Esophagus squamous epithelium (tissue), 5 donors: ENCODE measurements at regions not wholly inside any gene's neighbourhood (a gene's known extent, or its start where the extent isn't known, plus 50 kb on each side); places are given as distances from the start of the nearest gene placed in this dataset.

Source experiments
- DNase-seq: peaks from one replicate; lab custom pipeline; 2025; lab: John Stamatoyannopoulos, UW
- H3K27ac ChIP-seq, 4 donors: fragments of 200-600 bp; sonication (generic); one replicate each; pipeline ENCODE4 v1.5.1; 2016 to 2019; ENCODE audit warnings: mild to moderate bottlenecking in 1 of 4
- H3K27me3 ChIP-seq, 4 donors: fragments of 200-600 bp; sonication (generic); 1 replicate in 3 of 4; 2 replicates in 1 of 4; pipeline versions ENCODE4 v1.5.1 to v1.6.0; 2017 to 2021; ENCODE audit warnings: antibody characterized with exemption in 1 of 4
- H3K36me3 ChIP-seq, 3 donors: fragments of 200-600 bp; sonication (generic); one replicate each; pipeline ENCODE4 v1.5.1; 2016 to 2019
- H3K4me1 ChIP-seq, 3 donors: fragments of 200-600 bp; sonication (generic); one replicate each; pipeline ENCODE4 v1.5.1; 2017 to 2019
- H3K4me3 ChIP-seq, 4 donors: fragments of 200-600 bp; sonication (generic); 1 replicate in 3 of 4; 2 replicates in 1 of 4; pipeline ENCODE4 v1.5.1; 2016 to 2019; ENCODE audit warnings: mild to moderate bottlenecking in 2 of 4, moderate library complexity in 1 of 4
- H3K9me3 ChIP-seq, 3 donors: fragments of 200-600 bp; sonication (generic); one replicate each; pipeline ENCODE4 v1.5.1; 2016 to 2019
- CTCF ChIP-seq, 6 experiments: fragments of 450-650 bp in 4 of 6; fragments of 200-600 bp in 2 of 6; sonication (generic) in 2 of 6; IDR thresholded peaks; one replicate each; pipeline ENCODE4 v1.5.1; 2016 to 2019; ENCODE audit warnings: antibody characterized with exemption in 6 of 6, mild to moderate bottlenecking in 4 of 6, moderate library complexity in 4 of 6
- POLR2A ChIP-seq, 4 donors: fragments of 450-650 bp; IDR thresholded peaks; one replicate each; pipeline ENCODE4 v1.6.1; 2017; ENCODE audit warnings: antibody characterized with exemption in 4 of 4, mild to moderate bottlenecking in 4 of 4, moderate library complexity in 3 of 4
- WGBS, 2 donors: methylation state at CpG; one replicate each; pipeline ENCODE4 v1.1.5; 2018; 5-methylcytosine and 5-hydroxymethylcytosine counted together
- intact Hi-C: fragments of 100-400 bp; cut with DNase I; formaldehyde crosslinking; loops from one replicate; pipeline ENCODE4 v1.15.0; 2022
- donor health status: DM: yes; HTN: yes; CAD: no.

- H3K9me3 ChIP-seq = peaks cover 0 to under 1% (median 0%) of the 10 kb centered on the region in 3 donors
- H3K36me3 ChIP-seq = no peaks in the 10 kb centered on the region
- H3K4me1 ChIP-seq = no peaks in the 10 kb centered on the region
- no peak for TF ChIP-seq CTCF (IDR thresholded peaks at IDR 0.05)
- no peak for TF ChIP-seq POLR2A (IDR thresholded peaks at IDR 0.05)
- DNase-seq = no peak
- no peak overlapping the region for H3K4me3 ChIP-seq
- H3K27me3 ChIP-seq = no peaks in the 10 kb centered on the region
- no peak overlapping the region for H3K27ac ChIP-seq
- intact Hi-C loops = no loop called here
These were observed 694.5 kb upstream of the RAB6C start for GRCh38 chr2:129285012-129285411.

GRCh38 chr2:129293326-129293725, 686.1 kb upstream of the RAB6C start:
- intact Hi-C loops = no loop called here
- Histone ChIP-seq H3K27ac (no peak overlapping the region), H3K4me1 (peaks cover 0 to 10% (median 0%) of the 10 kb centered on the region in 3 donors), H3K4me3 (no peak overlapping the region), H3K27me3 (no peaks in the 10 kb centered on the region), H3K9me3 (no peaks in the 10 kb centered on the region), H3K36me3 (no peaks in the 10 kb centered on the region)
- 0% methylated on average over 1 of the region's 1 CpG for WGBS, 2 donors
- DNase-seq = no peak
- no peak for TF ChIP-seq POLR2A (IDR thresholded peaks at IDR 0.05)
- no peak for TF ChIP-seq CTCF (IDR thresholded peaks at IDR 0.05)

DNA sequence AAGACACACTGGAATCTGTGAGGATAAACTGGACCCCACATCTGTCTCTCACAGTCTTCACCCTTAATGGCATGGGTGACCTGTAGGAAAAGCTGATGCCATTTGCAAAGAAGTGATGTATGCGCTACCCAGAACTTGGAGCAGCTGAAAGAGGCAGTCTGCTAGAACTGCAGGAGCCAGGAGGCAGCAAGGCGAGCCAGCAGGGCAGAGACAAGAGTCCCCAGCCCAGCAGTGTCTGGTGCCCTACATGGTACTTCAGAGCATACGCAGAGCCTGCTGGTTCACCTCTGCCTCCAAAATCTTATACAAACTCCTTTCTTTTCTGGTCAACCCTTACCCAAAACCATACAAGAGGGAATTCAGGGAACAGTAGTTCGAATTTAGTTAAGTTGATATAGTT, 683.1 kb upstream of the RAB6C start:
- DNase-seq = no peak
- intact Hi-C loops = no loop called here
- H3K27me3 ChIP-seq = no peaks in the 10 kb centered on the region
- H3K4me3 ChIP-seq = no peak overlapping the region
- H3K4me1 ChIP-seq = peaks cover 0 to 18% (median 0%) of the 10 kb centered on the region in 3 donors
- H3K36me3 ChIP-seq = no peaks in the 10 kb centered on the region
- 56 to 71% methylated on average over 1 to 4 of the region's 4 CpGs for WGBS, 2 donors
- TF ChIP-seq CTCF (IDR thresholded peaks at IDR 0.05) = no peak
- no peak for TF ChIP-seq POLR2A (IDR thresholded peaks at IDR 0.05)
- no peaks in the 10 kb centered on the region for H3K9me3 ChIP-seq
- H3K27ac ChIP-seq = no peak overlapping the region

DNA sequence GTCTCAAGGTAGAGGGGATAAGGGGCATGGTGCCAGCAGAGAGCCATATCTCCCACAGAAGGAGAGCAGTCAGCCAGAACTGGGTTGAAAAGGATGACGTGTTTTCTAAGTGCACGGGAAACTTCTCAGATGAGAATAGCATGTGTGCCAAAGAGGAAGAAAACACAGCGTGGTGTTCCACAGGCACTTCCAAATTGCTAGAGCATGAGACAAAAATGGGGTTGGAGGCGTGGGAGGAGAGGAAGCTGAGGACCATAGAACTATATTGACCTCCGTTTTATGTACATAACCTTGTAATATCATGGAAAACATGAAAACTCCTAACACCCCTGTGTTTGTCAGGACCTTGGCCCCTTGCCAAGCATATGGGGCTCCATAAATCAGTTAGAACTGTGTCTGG, 682.7 kb upstream of the RAB6C start:
- Histone ChIP-seq H3K27me3 (no peaks in the 10 kb centered on the region), H3K36me3 (no peaks in the 10 kb centered on the region), H3K4me1 (peaks cover 0 to 20% (median 0%) of the 10 kb centered on the region in 3 donors), H3K9me3 (no peaks in the 10 kb centered on the region), H3K27ac (no peak overlapping the region), H3K4me3 (no peak overlapping the region)
- TF ChIP-seq POLR2A (IDR thresholded peaks at IDR 0.05) = no peak
- TF ChIP-seq CTCF (IDR thresholded peaks at IDR 0.05) = no peak
- intact Hi-C loops = no loop called here
- no peak for DNase-seq
- 17 to 19% methylated on average over 5 of the region's 5 CpGs for WGBS, 2 donors

DNA sequence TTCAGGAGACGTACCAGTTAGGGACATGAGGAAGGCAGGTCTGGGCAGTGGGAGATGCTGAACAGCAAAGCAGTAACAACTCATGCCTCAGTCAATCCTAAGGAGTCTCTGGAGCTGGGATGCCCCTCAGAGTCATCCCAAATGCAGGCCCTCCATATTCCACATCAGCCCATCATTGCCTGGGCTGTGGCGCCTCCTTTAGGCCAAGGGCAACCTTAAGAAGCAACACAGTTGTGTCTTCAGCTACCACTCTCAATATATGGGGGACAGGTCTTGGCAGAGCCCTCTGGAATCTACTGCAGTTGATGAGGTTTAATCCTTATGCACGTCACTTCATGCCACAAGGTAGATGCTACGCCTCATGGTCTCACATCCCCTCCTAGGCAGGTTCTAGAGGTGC, 682.0 kb upstream of the RAB6C start:
- H3K4me1 ChIP-seq = peaks cover 0 to 26% (median 0%) of the 10 kb centered on the region in 3 donors
- H3K4me3 ChIP-seq = no peak overlapping the region
- no peak for TF ChIP-seq POLR2A (IDR thresholded peaks at IDR 0.05)
- peak in 1 of 6 experiments; percentile 16 for TF ChIP-seq CTCF (IDR thresholded peaks at IDR 0.05)
- no peaks in the 10 kb centered on the region for H3K9me3 ChIP-seq
- no peak for DNase-seq
- intact Hi-C loops = no loop called here
- no peaks in the 10 kb centered on the region for H3K36me3 ChIP-seq
- no peak overlapping the region for H3K27ac ChIP-seq
- 27 to 59% methylated on average over 2 to 4 of the region's 4 CpGs for WGBS, 2 donors
- no peaks in the 10 kb centered on the region for H3K27me3 ChIP-seq
